HEK293T (cell line): ENCODE measurements at regions not wholly inside any gene's neighbourhood (a gene's known extent, or its start where the extent isn't known, plus 50 kb on each side); places are given as distances from the start of the nearest gene placed in this dataset.

Experiments
- CTCF ChIA-PET: fragments of 350-600 bp; formaldehyde crosslinking; extraction: SDS; loops from one replicate; lab custom pipeline; 2021; ENCODE audit warnings: antibody characterized with exemption, inconsistent platforms; lab: Yijun Ruan, JAX
- POLR2A ChIA-PET: fragments of 350-600 bp; formaldehyde crosslinking; extraction: SDS; loops from one replicate; lab custom pipeline; 2020; ENCODE audit warnings: antibody characterized with exemption, inconsistent platforms; lab: Yijun Ruan, JAX
- DNase-seq: peaks from one replicate; pipeline ENCODE4 v3.0.0; 2012; ENCODE audit warnings: mixed read lengths; ENCODE audit errors: extremely low spot score
- ARNT ChIP-seq: fragments of 450-650 bp; IDR thresholded peaks from 2 replicates; pipeline ENCODE4 v1.6.1; 2017; ENCODE audit warnings: mild to moderate bottlenecking
- BHLHE40 ChIP-seq: fragments of 450-650 bp; IDR thresholded peaks from 2 replicates; pipeline ENCODE4 v1.6.1; 2016; ENCODE audit warnings: mild to moderate bottlenecking, moderate library complexity, borderline replicate concordance
- CTBP1 ChIP-seq: fragments of 450-650 bp; IDR thresholded peaks from 2 replicates; pipeline ENCODE4 v1.6.1; 2016; ENCODE audit warnings: borderline replicate concordance
- ELF4 ChIP-seq: fragments of 450-650 bp; IDR thresholded peaks from 2 replicates; pipeline ENCODE4 v1.6.1; 2017; ENCODE audit warnings: antibody characterized with exemption
- FOXA1 ChIP-seq: fragments of 450-650 bp; IDR thresholded peaks from 2 replicates; pipeline ENCODE4 v1.6.1; 2016; ENCODE audit warnings: mild to moderate bottlenecking
- FOXK2 ChIP-seq: fragments of 450-650 bp; IDR thresholded peaks from 2 replicates; pipeline ENCODE4 v1.6.1; 2016; ENCODE audit warnings: mild to moderate bottlenecking
- FOXM1 ChIP-seq: fragments of 450-650 bp; IDR thresholded peaks from 2 replicates; pipeline ENCODE4 v1.6.1; 2017; ENCODE audit warnings: mild to moderate bottlenecking, borderline replicate concordance
- HDGF ChIP-seq: fragments of 450-650 bp; IDR thresholded peaks from 2 replicates; pipeline ENCODE4 v1.6.1; 2017; ENCODE audit warnings: antibody characterized with exemption, borderline replicate concordance
- L3MBTL2 ChIP-seq: fragments of 450-650 bp; conservative IDR thresholded peaks from 2 replicates; pipeline ENCODE4 v1.6.1; 2016; ENCODE audit warnings: mild to moderate bottlenecking
- LEF1 ChIP-seq: fragments of 450-650 bp; IDR thresholded peaks from 2 replicates; pipeline ENCODE4 v1.6.1; 2017; ENCODE audit warnings: mild to moderate bottlenecking, borderline replicate concordance
- NFRKB ChIP-seq: fragments of 450-650 bp; IDR thresholded peaks from 2 replicates; pipeline ENCODE4 v1.6.1; 2016; ENCODE audit warnings: mild to moderate bottlenecking, moderate library complexity
- PKNOX1 ChIP-seq: fragments of 450-650 bp; IDR thresholded peaks from 2 replicates; pipeline ENCODE4 v1.6.1; 2016
- SP1 ChIP-seq: fragments of 450-650 bp; IDR thresholded peaks from 2 replicates; pipeline ENCODE4 v1.6.1; 2017
- SUZ12 ChIP-seq: fragments of 450-650 bp; IDR thresholded peaks from 2 replicates; pipeline ENCODE4 v1.6.1; 2016; ENCODE audit warnings: mild to moderate bottlenecking
- TARDBP ChIP-seq: fragments of 450-650 bp; IDR thresholded peaks from 2 replicates; pipeline ENCODE4 v1.6.1; 2016
- ZNF384 ChIP-seq: fragments of 450-650 bp; IDR thresholded peaks from 2 replicates; pipeline ENCODE4 v1.6.1; 2016

- CTCF ChIA-PET: no interaction called here
- POLR2A ChIA-PET: no interaction called here
- no peak for DNase-seq
Measured at GRCh38 chr7:131224996-131225395, 102.7 kb upstream of the MKLN1 start.

GRCh38 chr7:131225619-131226513, 101.8 kb upstream of the MKLN1 start:
- no peak for DNase-seq
- ChIA-PET POLR2A (no interaction called here), CTCF (no interaction called here)
- no peak for TF ChIP-seq PKNOX1

More at GRCh38 chr7:131224996-131225395, 102.7 kb upstream of the MKLN1 start:
- no peak for TF ChIP-seq SUZ12

DNA sequence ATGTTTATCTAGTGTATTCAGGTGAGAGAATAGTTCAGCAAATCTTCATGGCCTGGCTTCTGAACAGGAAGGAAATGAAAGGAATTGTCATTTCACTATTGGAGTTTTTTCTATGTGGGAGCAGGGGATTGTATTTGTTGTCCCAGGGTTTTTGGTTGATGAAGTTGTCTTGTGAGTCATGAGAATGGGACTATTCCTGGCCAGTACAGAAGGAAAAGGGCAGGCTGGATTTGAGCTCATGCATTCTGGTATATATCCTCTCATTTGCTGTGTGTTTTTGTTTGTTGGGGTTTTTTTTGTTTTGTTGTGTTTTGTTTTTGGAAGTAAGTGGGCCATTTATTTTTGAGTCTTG, 101.2 kb upstream of the MKLN1 start:
- ChIA-PET POLR2A (no interaction called here), CTCF (no interaction called here)
- no peak for DNase-seq
- TF ChIP-seq SUZ12 (no peak), FOXM1 (no peak), NFRKB (no peak), SP1 (no peak), BHLHE40 (no peak), TARDBP (no peak), LEF1 (no peak), CTBP1 (no peak), HDGF (no peak), ARNT (no peak), FOXA1 (no peak), PKNOX1 (no peak), ZNF384 (no peak), L3MBTL2 (no peak)

GRCh38 chr7:131231381-131232220, 96.1 kb upstream of the MKLN1 start:
- DNase-seq: no peak
- TF ChIP-seq PKNOX1 (no peak), NFRKB (no peak), CTBP1 (no peak), L3MBTL2 (no peak), SUZ12 (no peak), FOXK2 (no peak), ZNF384 (no peak), FOXM1 (no peak), ARNT (no peak)
- ChIA-PET CTCF (no interaction called here), POLR2A (no interaction called here)

- TF ChIP-seq FOXM1 (no peak), ARNT (no peak), L3MBTL2 (no peak), FOXK2 (no peak), ZNF384 (no peak), HDGF (no peak), TARDBP (no peak), LEF1 (no peak), PKNOX1 (no peak), SP1 (no peak), CTBP1 (no peak), NFRKB (no peak)
- ChIA-PET CTCF (no interaction called here), POLR2A (no interaction called here)
- no peak for DNase-seq
Measured at GRCh38 chr7:131232768-131233167, 94.9 kb upstream of the MKLN1 start.

DNA sequence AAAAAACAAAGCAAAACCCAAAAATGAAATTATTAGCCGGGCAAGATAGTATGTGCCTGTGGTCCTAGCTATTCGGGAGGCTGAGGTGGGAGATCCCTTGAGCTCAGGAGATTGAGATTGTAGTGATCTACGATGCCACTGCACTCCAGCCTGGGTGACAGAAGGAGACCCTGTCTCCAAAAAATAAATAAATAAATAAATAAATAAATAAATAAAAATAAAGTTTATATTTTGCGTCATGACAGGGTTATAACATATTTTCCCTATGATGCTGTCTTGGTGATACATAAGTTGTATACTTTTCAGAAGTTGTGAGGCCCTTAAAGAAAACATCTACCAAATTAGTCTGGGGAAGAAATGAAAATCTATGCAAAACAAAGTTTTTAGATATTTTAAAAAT, 94.5 kb upstream of the MKLN1 start:
- POLR2A ChIA-PET: no interaction called here
- DNase-seq: no peak
- CTCF ChIA-PET: no interaction called here
- TF ChIP-seq SUZ12 (no peak), ELF4 (no peak), BHLHE40 (no peak), TARDBP (no peak), LEF1 (no peak), L3MBTL2 (no peak), SP1 (no peak), FOXM1 (no peak), NFRKB (no peak), PKNOX1 (no peak), FOXA1 (no peak), FOXK2 (no peak), ZNF384 (no peak), CTBP1 (no peak), ARNT (no peak)
